ENCODE measurements at regions not wholly inside any gene's neighbourhood (a gene's known extent, or its start where the extent isn't known, plus 50 kb on each side); places are given as distances from the start of the nearest gene placed in this dataset.

- no peak for TF ChIP-seq PAX5 (IDR thresholded peaks at IDR 0.05; ENCODE audit: insufficient read depth, low read length, severe bottlenecking)
- TF ChIP-seq POLR2AphosphoS5 (IDR thresholded peaks at IDR 0.05; ENCODE audit: low read depth, low read length): no peak
- DNase-seq (ENCODE audit: insufficient read length, low spot score): no peak
- FAIRE-seq: no peak
Measured at GRCh38 chr7:131111792-131112191, 215.9 kb upstream of the MKLN1 start.

GRCh38 chr7:131112431-131112830 lies 215.2 kb upstream of the MKLN1 start:
- TF ChIP-seq POLR2AphosphoS5 (IDR thresholded peaks at IDR 0.05; ENCODE audit: low read depth, low read length): no peak
- no peak for TF ChIP-seq POLR2A (IDR thresholded peaks at IDR 0.05; ENCODE audit: low read depth, low read length)
- peak; percentile 58 for TF ChIP-seq PAX5 (IDR thresholded peaks at IDR 0.05; ENCODE audit: insufficient read depth, low read length, severe bottlenecking)
- no peak for TF ChIP-seq TAF1 (IDR thresholded peaks at IDR 0.05; ENCODE audit: low read depth, low read length)
- TF ChIP-seq SPI1 (IDR thresholded peaks at IDR 0.05; ENCODE audit: low read depth, low read length): no peak
- no peak for FAIRE-seq
- DNase-seq (ENCODE audit: insufficient read length, low spot score): no peak

- FAIRE-seq (no peak), DNase-seq (ENCODE audit: insufficient read length, low spot score) (no peak)
- TF ChIP-seq TAF1 (IDR thresholded peaks at IDR 0.05; ENCODE audit: low read depth, low read length) (no peak), POU2F2 (IDR thresholded peaks at IDR 0.05; ENCODE audit: low read depth, low read length) (no peak), SPI1 (IDR thresholded peaks at IDR 0.05; ENCODE audit: low read depth, low read length) (no peak), POLR2A (IDR thresholded peaks at IDR 0.05; ENCODE audit: low read depth, low read length) (no peak), POLR2AphosphoS5 (IDR thresholded peaks at IDR 0.05; ENCODE audit: low read depth, low read length) (no peak), PAX5 (IDR thresholded peaks at IDR 0.05; ENCODE audit: insufficient read depth, low read length, severe bottlenecking) (no peak)
Measured at GRCh38 chr7:131115340-131115739, 212.3 kb upstream of the MKLN1 start.

- DNase-seq (ENCODE audit: insufficient read length, low spot score) (no peak), FAIRE-seq (no peak)
- TF ChIP-seq SPI1 (IDR thresholded peaks at IDR 0.05; ENCODE audit: low read depth, low read length): no peak
- TF ChIP-seq POU2F2 (IDR thresholded peaks at IDR 0.05; ENCODE audit: low read depth, low read length): no peak
- TF ChIP-seq TAF1 (IDR thresholded peaks at IDR 0.05; ENCODE audit: low read depth, low read length): no peak
- TF ChIP-seq POLR2A (IDR thresholded peaks at IDR 0.05; ENCODE audit: low read depth, low read length): no peak
Measured at GRCh38 chr7:131117439-131117838, 210.2 kb upstream of the MKLN1 start.

GRCh38 chr7:131119381-131119780 lies 208.3 kb upstream of the MKLN1 start:
- TF ChIP-seq POLR2AphosphoS5 (IDR thresholded peaks at IDR 0.05; ENCODE audit: low read depth, low read length) (no peak), PAX5 (IDR thresholded peaks at IDR 0.05; ENCODE audit: insufficient read depth, low read length, severe bottlenecking) (no peak)
- FAIRE-seq (no peak), DNase-seq (ENCODE audit: insufficient read length, low spot score) (no peak)

- DNase-seq (ENCODE audit: insufficient read length, low spot score) (no peak), FAIRE-seq (peak; percentile 33)
- TF ChIP-seq TAF1 (IDR thresholded peaks at IDR 0.05; ENCODE audit: low read depth, low read length) (no peak), SPI1 (IDR thresholded peaks at IDR 0.05; ENCODE audit: low read depth, low read length) (0 out of 2 replicates have a peak, but pooled peaks have one; percentile 13)
Measured at GRCh38 chr7:131122394-131122793, 205.3 kb upstream of the MKLN1 start.

- peak; percentile 42 for DNase-seq (ENCODE audit: insufficient read length, low spot score)
- no peak for TF ChIP-seq POLR2A (IDR thresholded peaks at IDR 0.05; ENCODE audit: low read depth, low read length)
- no peak for TF ChIP-seq PAX5 (IDR thresholded peaks at IDR 0.05; ENCODE audit: insufficient read depth, low read length, severe bottlenecking)
- peak; percentile 99 for TF ChIP-seq SPI1 (IDR thresholded peaks at IDR 0.05; ENCODE audit: low read depth, low read length)
- peak; percentile 67; the same call in 1 of the 2 replicates for TF ChIP-seq POLR2AphosphoS5 (IDR thresholded peaks at IDR 0.05; ENCODE audit: low read depth, low read length)
- peak; percentile 98 for FAIRE-seq
Measured at GRCh38 chr7:131124001-131124629, 203.6 kb upstream of the MKLN1 start.

GRCh38 chr7:131124867-131125266 lies 202.8 kb upstream of the MKLN1 start:
- DNase-seq (ENCODE audit: insufficient read length, low spot score) (no peak), FAIRE-seq (no peak)
- TF ChIP-seq POU2F2 (IDR thresholded peaks at IDR 0.05; ENCODE audit: low read depth, low read length): no peak
- no peak for TF ChIP-seq SPI1 (IDR thresholded peaks at IDR 0.05; ENCODE audit: low read depth, low read length)

GRCh38 chr7:131130324-131130723 lies 197.4 kb upstream of the MKLN1 start:
- TF ChIP-seq POLR2AphosphoS5 (IDR thresholded peaks at IDR 0.05; ENCODE audit: low read depth, low read length) (no peak), PAX5 (IDR thresholded peaks at IDR 0.05; ENCODE audit: insufficient read depth, low read length, severe bottlenecking) (no peak), TAF1 (IDR thresholded peaks at IDR 0.05; ENCODE audit: low read depth, low read length) (no peak), POU2F2 (IDR thresholded peaks at IDR 0.05; ENCODE audit: low read depth, low read length) (no peak), SPI1 (IDR thresholded peaks at IDR 0.05; ENCODE audit: low read depth, low read length) (no peak), POLR2A (IDR thresholded peaks at IDR 0.05; ENCODE audit: low read depth, low read length) (no peak)
- FAIRE-seq: no peak
- no peak for DNase-seq (ENCODE audit: insufficient read length, low spot score)

- FAIRE-seq (no peak), DNase-seq (ENCODE audit: insufficient read length, low spot score) (no peak)
- TF ChIP-seq SPI1 (IDR thresholded peaks at IDR 0.05; ENCODE audit: low read depth, low read length) (no peak), POLR2AphosphoS5 (IDR thresholded peaks at IDR 0.05; ENCODE audit: low read depth, low read length) (no peak), TAF1 (IDR thresholded peaks at IDR 0.05; ENCODE audit: low read depth, low read length) (no peak), POLR2A (IDR thresholded peaks at IDR 0.05; ENCODE audit: low read depth, low read length) (no peak), POU2F2 (IDR thresholded peaks at IDR 0.05; ENCODE audit: low read depth, low read length) (no peak), PAX5 (IDR thresholded peaks at IDR 0.05; ENCODE audit: insufficient read depth, low read length, severe bottlenecking) (no peak)
Measured at GRCh38 chr7:131131012-131131745, 196.5 kb upstream of the MKLN1 start.
